SK-N-MC (cell line): ENCODE measurements at regions not wholly inside any gene's neighbourhood (a gene's known extent, or its start where the extent isn't known, plus 50 kb on each side); places are given as distances from the start of the nearest gene placed in this dataset.

Experiments
- DNase-seq: peaks from one replicate; pipeline ENCODE4 v3.0.0-alpha.2; 2011; ENCODE audit warnings: low read depth, low spot score
- H3K27ac ChIP-seq: fragments of 200-600 bp; sonication (generic); 2 replicates; pipeline ENCODE4 v1.5.1; 2016; ENCODE audit warnings: mixed run types
- H3K36me3 ChIP-seq: fragments of 200-600 bp; sonication (generic); 2 replicates; pipeline ENCODE4 v1.6.1; 2017; ENCODE audit warnings: antibody characterized with exemption, low read length, mixed read lengths; ENCODE audit not compliant: insufficient read depth
- H3K4me3 ChIP-seq: fragments of 200-600 bp; sonication (generic); 2 replicates; pipeline ENCODE4 v1.5.1; 2016
- H3K9ac ChIP-seq: fragments of 200-600 bp; sonication (generic); 2 replicates; pipeline ENCODE4 v1.8.0; 2017; ENCODE audit warnings: mixed run types, mixed read lengths; ENCODE audit not compliant: insufficient read length
- H3K9me3 ChIP-seq: fragments of 200-600 bp; sonication (generic); 2 replicates; pipeline ENCODE4 v1.6.1; 2017; ENCODE audit warnings: low read depth, mild to moderate bottlenecking, antibody characterized with exemption, low read length, moderate library complexity, mixed read lengths
- EZH2 ChIP-seq: fragments of 200-600 bp; sonication (generic); IDR thresholded peaks from one replicate; pipeline ENCODE4 v1.6.1; 2017; ENCODE audit warnings: antibody characterized with exemption
- FOXP2 ChIP-seq: optimal IDR thresholded peaks from 2 replicates; pipeline ENCODE3; 2011; ENCODE audit warnings: mild to moderate bottlenecking, moderate library complexity; ENCODE audit not compliant: insufficient read depth; ENCODE audit errors: extremely low read length, control extremely low read depth
- POLR2AphosphoS5 ChIP-seq: IDR thresholded peaks from 2 replicates; pipeline ENCODE4 v1.6.1; 2012; ENCODE audit warnings: mild to moderate bottlenecking, low read depth, low read length, borderline replicate concordance

DNA sequence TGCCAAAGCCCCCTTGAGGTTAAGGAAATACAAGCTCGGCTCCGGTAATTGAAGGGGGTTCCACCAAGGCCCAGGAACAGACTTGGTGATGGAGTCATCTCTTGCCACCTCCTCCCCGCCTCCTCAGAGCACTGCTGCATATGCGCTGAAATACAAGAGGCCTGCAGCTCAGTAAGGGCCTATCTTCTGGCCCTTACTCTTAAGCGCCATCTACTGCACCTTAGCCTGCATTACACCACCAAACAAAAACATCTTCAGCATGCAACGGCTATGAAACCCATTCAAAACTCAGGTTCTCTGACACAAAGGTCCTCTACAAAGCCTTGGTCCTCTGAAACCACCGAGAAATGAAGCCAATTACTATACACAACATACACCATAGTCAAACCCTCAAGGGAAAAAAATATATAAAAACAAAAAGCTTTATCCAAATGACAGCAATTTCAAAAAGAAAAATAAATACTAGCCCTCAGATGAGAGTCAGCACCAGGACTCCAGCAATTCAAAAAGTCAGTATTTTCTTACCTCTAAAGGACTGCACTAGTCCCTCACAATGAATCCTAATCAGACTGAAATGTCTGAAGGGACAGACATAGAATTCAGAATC, 176.8 kb upstream of the TBX20 start:
- no peak for TF ChIP-seq EZH2
- no peak for TF ChIP-seq FOXP2
- no peak for TF ChIP-seq POLR2AphosphoS5
- Histone ChIP-seq H3K36me3 (no peaks in the 10 kb centered on the region), H3K9me3 (no peaks in the 10 kb centered on the region), H3K27ac (no peak overlapping the region), H3K4me3 (no peak overlapping the region), H3K9ac (no peak overlapping the region)
- DNase-seq = no peak

DNA sequence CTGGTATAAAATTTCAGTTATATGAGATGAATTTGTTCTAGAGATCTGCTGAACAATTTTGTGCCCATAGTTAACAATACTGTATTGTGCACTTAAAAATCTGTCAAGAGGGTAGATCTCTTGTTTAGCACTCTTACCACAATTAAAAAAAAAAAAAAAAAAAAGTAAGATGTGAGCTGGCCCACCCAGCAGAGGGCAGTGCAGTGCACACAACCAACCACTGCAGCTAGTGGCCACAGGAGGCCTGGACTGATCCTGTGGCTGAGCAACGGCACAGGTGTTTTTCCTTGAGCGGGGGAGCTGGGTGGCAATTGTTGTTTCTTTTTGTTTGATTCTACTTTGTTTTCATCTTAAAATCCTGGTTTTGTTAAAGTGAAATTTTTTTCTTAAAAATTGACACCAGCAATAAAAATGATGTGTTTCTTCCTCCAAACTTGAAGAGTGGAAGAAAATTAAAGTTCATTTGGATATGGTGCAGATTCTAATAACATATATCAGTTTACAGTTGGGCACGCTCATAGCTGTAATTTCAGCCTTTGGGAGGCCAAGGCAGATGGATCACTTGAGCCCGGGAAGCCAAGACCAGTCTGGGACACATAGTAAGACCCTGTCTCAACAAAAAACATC, 171.1 kb upstream of the TBX20 start:
- TF ChIP-seq POLR2AphosphoS5 (no peak), FOXP2 (no peak), EZH2 (no peak)
- Histone ChIP-seq H3K4me3 (no peak overlapping the region), H3K27ac (no peak overlapping the region), H3K9ac (no peak overlapping the region), H3K36me3 (no peaks in the 10 kb centered on the region), H3K9me3 (no peaks in the 10 kb centered on the region)
- no peak for DNase-seq

DNA sequence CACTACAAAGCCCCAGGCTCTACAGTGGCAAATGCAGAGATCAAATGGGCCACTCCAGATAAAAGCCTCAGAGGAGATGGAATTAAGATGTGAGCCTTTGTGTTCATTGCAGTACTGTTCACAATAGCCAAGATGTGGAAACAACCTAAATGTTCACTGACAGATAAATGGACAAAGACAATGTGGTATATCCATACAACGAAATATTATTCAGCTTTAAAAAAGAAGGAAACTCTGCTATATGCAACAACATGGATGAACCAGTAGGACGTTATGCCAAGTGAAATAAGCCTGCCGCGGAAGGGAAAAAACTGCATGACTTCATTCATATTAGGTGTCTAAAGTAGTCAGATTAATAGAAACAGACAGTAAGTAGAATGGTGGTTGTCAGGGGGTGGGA, 170.5 kb upstream of the TBX20 start:
- TF ChIP-seq EZH2 = no peak
- no peak for TF ChIP-seq POLR2AphosphoS5
- TF ChIP-seq FOXP2 = no peak
- no peaks in the 10 kb centered on the region for H3K36me3 ChIP-seq
- DNase-seq = no peak
- no peak overlapping the region for H3K27ac ChIP-seq
- H3K9ac ChIP-seq = no peak overlapping the region
- H3K9me3 ChIP-seq = no peaks in the 10 kb centered on the region
- no peak overlapping the region for H3K4me3 ChIP-seq

DNA sequence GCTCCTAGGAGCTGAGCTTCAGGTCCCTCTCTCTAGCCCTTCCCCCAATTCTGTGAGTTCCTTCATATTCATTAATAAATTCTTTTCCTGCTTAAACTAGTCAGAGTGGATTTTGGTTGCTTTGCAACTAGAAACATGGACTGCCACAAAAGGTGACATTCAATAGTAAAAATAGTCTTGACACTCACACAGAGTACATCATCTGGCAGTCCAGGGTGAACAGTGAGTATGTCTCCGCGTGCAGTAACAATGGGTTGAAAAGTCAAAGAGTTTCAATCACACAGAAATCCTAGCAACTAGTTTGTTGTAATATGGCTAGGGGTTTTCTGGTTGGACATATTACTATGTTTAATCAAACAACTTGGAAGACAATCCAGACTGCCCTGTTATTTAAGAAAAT, 168.8 kb upstream of the TBX20 start:
- no peak overlapping the region for H3K4me3 ChIP-seq
- H3K36me3 ChIP-seq = no peaks in the 10 kb centered on the region
- DNase-seq = no peak
- no peak overlapping the region for H3K9ac ChIP-seq
- H3K27ac ChIP-seq = no peak overlapping the region
- H3K9me3 ChIP-seq = no peaks in the 10 kb centered on the region
- TF ChIP-seq POLR2AphosphoS5 (no peak), FOXP2 (no peak), EZH2 (no peak)

DNA sequence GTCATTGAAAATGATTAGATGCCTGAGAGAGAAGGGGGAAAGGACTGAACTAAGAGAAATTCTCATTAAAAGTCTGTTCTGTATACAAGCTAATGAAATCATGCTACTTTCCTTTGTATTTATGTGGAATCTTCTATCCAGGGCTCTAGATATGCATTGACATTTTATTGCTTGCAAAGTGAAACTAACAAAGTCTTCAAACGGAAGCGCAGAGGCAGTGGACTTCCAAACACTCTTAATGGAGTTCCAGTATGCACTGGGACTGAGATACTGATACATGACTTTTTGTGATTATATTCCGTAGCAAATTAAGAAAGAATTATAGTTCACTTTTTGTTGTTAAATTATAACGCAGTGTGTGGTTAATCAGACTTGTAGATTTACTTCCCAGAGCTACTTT, 166.8 kb upstream of the TBX20 start:
- peak overlapping the region; percentile 41 for H3K4me3 ChIP-seq

DNA sequence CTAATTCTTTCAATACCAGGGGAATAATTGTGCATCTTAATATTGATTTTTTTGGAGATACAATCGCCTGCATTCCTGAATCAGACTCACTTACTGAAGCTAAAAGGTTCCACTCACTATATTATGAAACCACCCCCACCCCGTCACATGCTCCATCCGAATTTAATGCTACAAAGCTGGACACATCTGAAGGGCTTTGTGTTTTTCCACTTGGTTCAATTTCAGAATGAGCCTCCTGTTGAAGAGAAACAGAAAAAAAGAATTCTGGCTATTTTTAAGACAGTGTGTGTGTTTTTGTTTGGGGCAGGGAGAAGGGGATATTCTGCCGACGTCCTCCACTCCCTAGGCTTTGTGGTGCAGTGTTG, 165.5 kb upstream of the TBX20 start:
- no peak overlapping the region for H3K9ac ChIP-seq
- H3K27ac ChIP-seq = no peak overlapping the region
- no peak overlapping the region for H3K4me3 ChIP-seq
- no peak for TF ChIP-seq FOXP2
- no peak for TF ChIP-seq EZH2
- TF ChIP-seq POLR2AphosphoS5 = no peak
- DNase-seq = no peak
- H3K36me3 ChIP-seq = no peaks in the 10 kb centered on the region
- H3K9me3 ChIP-seq = no peaks in the 10 kb centered on the region

More for the DNA sequence above, 166.8 kb upstream of the TBX20 start:
- no peak for TF ChIP-seq FOXP2
- Histone ChIP-seq H3K36me3 (no peaks in the 10 kb centered on the region), H3K9ac (no peak overlapping the region), H3K27ac (no peak overlapping the region), H3K9me3 (no peaks in the 10 kb centered on the region)
- no peak for DNase-seq

DNA sequence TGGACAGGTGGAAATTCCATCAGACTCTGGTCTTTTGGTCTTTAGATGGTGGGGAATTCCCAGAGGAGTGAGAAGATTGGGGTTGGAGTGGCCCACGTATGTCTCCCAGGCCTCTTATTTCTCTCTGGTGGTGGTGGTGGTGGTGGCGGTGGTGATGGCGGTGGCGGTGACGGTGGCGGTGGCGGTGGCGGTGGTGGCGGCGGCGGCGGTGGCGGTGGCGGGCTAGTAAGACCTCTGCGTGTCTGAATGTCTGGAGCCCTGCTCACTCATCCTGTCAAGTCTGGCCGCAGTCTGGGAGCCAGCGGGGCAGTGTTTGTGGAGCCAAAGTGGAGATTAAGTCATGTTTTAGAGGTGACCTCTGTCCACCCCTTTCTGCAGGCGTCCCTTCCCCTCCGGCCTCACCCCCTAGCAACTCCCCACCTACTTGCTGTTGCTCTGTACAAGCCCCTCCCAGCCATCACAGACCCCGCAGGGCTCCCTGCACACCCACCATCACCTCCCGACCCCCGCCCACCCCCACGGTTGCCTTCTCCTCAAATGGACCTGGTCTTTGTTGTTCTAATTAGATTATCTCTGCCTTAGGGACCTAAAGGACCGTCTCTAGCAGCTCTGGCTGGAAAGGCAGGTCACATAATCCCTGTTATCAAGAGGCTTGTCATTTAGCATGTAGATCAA, 165.0 kb upstream of the TBX20 start:
- H3K4me3 ChIP-seq = no peak overlapping the region
- no peak overlapping the region for H3K9ac ChIP-seq
- H3K36me3 ChIP-seq = no peaks in the 10 kb centered on the region
- DNase-seq = no peak
- TF ChIP-seq EZH2 (no peak), FOXP2 (no peak), POLR2AphosphoS5 (no peak)
- H3K9me3 ChIP-seq = no peaks in the 10 kb centered on the region
- H3K27ac ChIP-seq = no peak overlapping the region

DNA sequence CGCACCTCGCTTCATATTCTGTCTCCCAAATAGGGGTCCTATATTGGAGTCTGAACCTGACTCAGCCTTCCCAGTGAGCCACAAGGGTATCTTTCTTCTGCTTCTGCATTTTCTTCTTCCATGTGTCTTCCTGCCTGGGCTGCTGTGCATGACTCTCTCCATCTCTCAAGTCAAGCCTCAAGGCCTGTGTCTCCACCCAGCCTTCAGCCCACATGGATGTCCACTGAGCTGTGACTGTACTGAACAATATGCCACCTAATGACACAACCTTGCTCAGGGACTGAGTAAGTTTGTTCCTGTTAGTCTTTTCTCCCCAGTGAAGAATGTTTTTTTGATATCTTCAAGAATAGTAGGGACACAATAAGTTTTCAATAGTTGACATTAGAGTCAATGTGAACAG, 162.7 kb upstream of the TBX20 start:
- Histone ChIP-seq H3K9ac (no peak overlapping the region), H3K27ac (no peak overlapping the region), H3K9me3 (no peaks in the 10 kb centered on the region), H3K4me3 (no peak overlapping the region), H3K36me3 (no peaks in the 10 kb centered on the region)
- DNase-seq = no peak
- TF ChIP-seq FOXP2 = no peak
- TF ChIP-seq POLR2AphosphoS5 = no peak
- no peak for TF ChIP-seq EZH2
